Parathyroid adenoma (tissue), 2 donors: ENCODE measurements at regions not wholly inside any gene's neighbourhood (a gene's known extent, or its start where the extent isn't known, plus 50 kb on each side); places are given as distances from the start of the nearest gene placed in this dataset.

Experiments
- H2AFZ ChIP-seq: fragments of 300-600 bp; sonication (generic); one replicate; pipeline ENCODE4 v1.7.0; 2017; ENCODE audit warnings: antibody characterized with exemption, mild to moderate bottlenecking
- H3K27ac ChIP-seq: fragments of 300-600 bp; sonication (generic); one replicate; pipeline ENCODE4 v1.7.0; 2017
- H3K27me3 ChIP-seq: fragments of 300-600 bp; sonication (generic); one replicate; pipeline ENCODE4 v1.7.0; 2017; ENCODE audit warnings: low read length; ENCODE audit not compliant: control insufficient read depth, insufficient read depth
- H3K36me3 ChIP-seq: fragments of 300-600 bp; sonication (generic); one replicate; pipeline ENCODE4 v1.7.0; 2017; ENCODE audit warnings: low read length; ENCODE audit not compliant: control insufficient read depth, insufficient read depth
- H3K4me1 ChIP-seq: fragments of 300-600 bp; sonication (generic); one replicate; pipeline ENCODE4 v1.7.0; 2017; ENCODE audit warnings: control low read depth
- H3K4me2 ChIP-seq: fragments of 300-600 bp; sonication (generic); one replicate; pipeline ENCODE4 v1.7.0; 2017; ENCODE audit warnings: low read length
- H3K4me3 ChIP-seq: fragments of 300-600 bp; sonication (generic); one replicate; pipeline ENCODE4 v1.7.0; 2017; ENCODE audit warnings: low read depth, low read length
- H3K79me2 ChIP-seq: fragments of 300-600 bp; sonication (generic); one replicate; pipeline ENCODE4 v1.7.0; 2017; ENCODE audit warnings: control low read depth
- H3K9ac ChIP-seq: fragments of 300-600 bp; sonication (generic); one replicate; pipeline ENCODE4 v1.7.0; 2017; ENCODE audit warnings: mild to moderate bottlenecking
- H3K9me3 ChIP-seq: fragments of 300-600 bp; sonication (generic); one replicate; pipeline ENCODE4 v1.7.0; 2017; ENCODE audit warnings: low read length; ENCODE audit not compliant: control insufficient read depth
- CTCF ChIP-seq: fragments of 300-600 bp; sonication (generic); IDR thresholded peaks from one replicate; pipeline ENCODE4 v1.7.0; 2017; ENCODE audit warnings: antibody characterized with exemption, mild to moderate bottlenecking
- donor health status: primary hyperparathyroidism.

- Histone ChIP-seq H3K4me3 (no peak overlapping the region), H3K27me3 (no peaks in the 10 kb centered on the region), H3K27ac (no peak overlapping the region), H3K36me3 (no peaks in the 10 kb centered on the region), H3K9me3 (no peaks in the 10 kb centered on the region), H3K79me2 (no peaks in the 10 kb centered on the region), H2AFZ (no peak overlapping the region), H3K4me1 (no peaks in the 10 kb centered on the region), H3K4me2 (no peak overlapping the region), H3K9ac (no peak overlapping the region)
- TF ChIP-seq CTCF, result no peak
Measured at GRCh38 chr13:105107781-105108180, 1427.7 kb downstream of the EFNB2 start.

DNA sequence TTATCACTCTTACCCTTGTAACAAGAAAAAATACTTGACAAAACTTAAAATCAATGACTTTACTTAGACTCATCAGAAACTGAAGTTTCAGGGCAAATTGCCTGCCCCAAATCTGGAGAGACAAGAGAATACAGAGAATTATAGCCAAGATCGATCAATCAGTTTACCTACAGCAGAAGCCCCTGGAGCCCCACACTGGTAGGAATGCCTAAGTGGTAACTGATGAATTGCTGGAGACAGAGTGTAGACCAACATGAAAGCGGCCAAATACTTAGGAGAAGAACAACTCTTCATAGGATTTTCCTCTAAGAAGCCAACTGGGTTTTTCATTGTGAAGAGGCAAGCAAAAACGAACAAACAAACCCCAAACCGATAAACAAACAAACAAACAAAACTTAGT lies 1430.0 kb downstream of the EFNB2 start:
- no peak for TF ChIP-seq CTCF

DNA sequence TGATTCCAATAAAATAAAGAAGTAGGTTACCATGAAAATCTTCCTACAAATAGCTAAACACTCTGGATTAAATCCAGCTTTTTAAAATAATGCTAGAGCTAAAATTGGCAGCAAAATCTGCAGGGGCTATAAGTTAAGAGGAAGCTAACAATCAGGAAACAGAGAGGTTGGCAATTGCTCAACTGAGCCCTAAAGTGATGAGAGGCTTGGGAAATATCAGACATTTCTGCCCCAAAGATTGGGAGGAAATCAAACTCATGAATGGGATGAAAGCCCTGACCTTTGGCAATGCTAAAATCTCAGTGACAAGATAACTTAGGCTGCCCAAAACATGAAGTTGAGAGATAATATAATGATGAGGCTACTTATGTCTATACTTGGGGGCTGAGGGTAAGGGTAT lies 1437.9 kb downstream of the EFNB2 start:
- TF ChIP-seq CTCF, result no peak
- Histone ChIP-seq H3K79me2 (no peaks in the 10 kb centered on the region), H3K9me3 (no peaks in the 10 kb centered on the region), H3K9ac (no peak overlapping the region), H3K4me3 (no peak overlapping the region), H3K36me3 (no peaks in the 10 kb centered on the region), H2AFZ (no peak overlapping the region), H3K4me1 (no peaks in the 10 kb centered on the region), H3K4me2 (no peak overlapping the region), H3K27me3 (no peaks in the 10 kb centered on the region), H3K27ac (no peak overlapping the region)

More for the DNA sequence above, 1430.0 kb downstream of the EFNB2 start:
- H2AFZ ChIP-seq, result no peak overlapping the region
- H3K27ac ChIP-seq, result no peak overlapping the region
- H3K4me2 ChIP-seq, result no peak overlapping the region
- H3K79me2 ChIP-seq, result no peaks in the 10 kb centered on the region
- no peak overlapping the region for H3K4me3 ChIP-seq
- H3K4me1 ChIP-seq, result no peaks in the 10 kb centered on the region
- H3K9ac ChIP-seq, result no peak overlapping the region
- H3K9me3 ChIP-seq, result no peaks in the 10 kb centered on the region
- no peaks in the 10 kb centered on the region for H3K36me3 ChIP-seq
- H3K27me3 ChIP-seq, result no peaks in the 10 kb centered on the region

GRCh38 chr13:105089858-105090643 lies 1445.4 kb downstream of the EFNB2 start:
- no peak for TF ChIP-seq CTCF
- no peaks in the 10 kb centered on the region for H3K36me3 ChIP-seq

GRCh38 chr13:105087945-105088344 lies 1447.5 kb downstream of the EFNB2 start:
- no peaks in the 10 kb centered on the region for H3K79me2 ChIP-seq
- no peaks in the 10 kb centered on the region for H3K36me3 ChIP-seq

More at GRCh38 chr13:105089858-105090643, 1445.4 kb downstream of the EFNB2 start:
- H3K4me2 ChIP-seq, result no peak overlapping the region
- H3K4me1 ChIP-seq, result no peaks in the 10 kb centered on the region
- no peaks in the 10 kb centered on the region for H3K9me3 ChIP-seq
- H3K79me2 ChIP-seq, result no peaks in the 10 kb centered on the region
- no peak overlapping the region for H3K4me3 ChIP-seq
- H2AFZ ChIP-seq, result no peak overlapping the region
- no peaks in the 10 kb centered on the region for H3K27me3 ChIP-seq
- no peak overlapping the region for H3K9ac ChIP-seq
- no peak overlapping the region for H3K27ac ChIP-seq

More at GRCh38 chr13:105087945-105088344, 1447.5 kb downstream of the EFNB2 start:
- no peak overlapping the region for H3K9ac ChIP-seq
- H3K27me3 ChIP-seq, result no peaks in the 10 kb centered on the region
- H3K9me3 ChIP-seq, result no peaks in the 10 kb centered on the region
- H2AFZ ChIP-seq, result no peak overlapping the region
- no peak overlapping the region for H3K4me3 ChIP-seq
- no peak overlapping the region for H3K4me2 ChIP-seq
- H3K4me1 ChIP-seq, result no peaks in the 10 kb centered on the region
- H3K27ac ChIP-seq, result no peak overlapping the region
- TF ChIP-seq CTCF, result no peak
